HG03060 (cell line): ENCODE measurements at regions not wholly inside any gene's neighbourhood (a gene's known extent, or its start where the extent isn't known, plus 50 kb on each side); places are given as distances from the start of the nearest gene placed in this dataset.

Source experiments
- ATAC-seq: cut with Tn5 transposase; IDR thresholded peaks from one replicate; pipeline ENCODE4 v1.9.1; 2021; ENCODE audit warnings: low read depth, moderate number of reproducible peaks; ENCODE audit not compliant: unreplicated experiment

GRCh38 chr6:151749341-151749740 is 58.1 kb upstream of the ESR1 start:
- ATAC-seq, result no peak

- no peak for ATAC-seq
Measured at GRCh38 chr6:151753581-151753980, 53.9 kb upstream of the ESR1 start.

GRCh38 chr6:151757506-151757955 is 50.0 kb upstream of the ESR1 start:
- ATAC-seq, result peak; percentile 99
